Hepatocyte (in vitro differentiated cells): ENCODE measurements at regions not wholly inside any gene's neighbourhood (a gene's known extent, or its start where the extent isn't known, plus 50 kb on each side); places are given as distances from the start of the nearest gene placed in this dataset.

Experiments
- EZH2 ChIP-seq: fragments of 200-600 bp; sonication (generic); IDR thresholded peaks from 2 replicates; pipeline ENCODE4 v1.6.1; 2016; ENCODE audit warnings: antibody characterized with exemption, mild to moderate bottlenecking, borderline replicate concordance
- EZH2phosphoT487 ChIP-seq: fragments of 200-600 bp; sonication (generic); IDR thresholded peaks from one replicate; pipeline ENCODE4 v1.6.1; 2018; ENCODE audit warnings: antibody characterized with exemption, mild to moderate bottlenecking, low read depth, moderate library complexity; ENCODE audit not compliant: unreplicated experiment, severe bottlenecking
- TF ChIP-seq, protein P1 (sequence below): fragments of 200-600 bp; sonication (generic); IDR thresholded peaks from 2 replicates; pipeline ENCODE4 v1.5.1; 2016; ENCODE audit warnings: antibody characterized with exemption, mild to moderate bottlenecking; ENCODE audit not compliant: poor library complexity

DNA sequence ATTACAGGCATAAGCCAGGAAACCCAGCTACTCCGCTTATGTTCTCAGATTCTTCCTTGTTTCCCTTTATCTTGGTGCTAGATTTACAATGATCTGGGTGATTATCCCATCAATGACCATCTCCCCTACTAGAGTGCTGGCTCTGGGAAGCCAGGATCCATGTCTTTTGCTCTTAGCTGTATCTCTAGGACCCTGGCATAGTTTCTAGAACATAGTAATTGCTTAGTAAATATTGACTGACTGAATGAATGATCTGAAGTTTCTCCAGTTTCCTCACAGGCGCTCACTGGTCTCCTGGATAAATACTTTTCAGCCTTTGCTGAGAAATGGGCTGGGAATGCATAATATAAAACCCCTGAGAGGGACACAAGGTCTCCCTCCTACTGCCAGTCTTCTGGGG, 60.0 kb upstream of the KLF9 start:
- TF ChIP-seq, protein P1, sequence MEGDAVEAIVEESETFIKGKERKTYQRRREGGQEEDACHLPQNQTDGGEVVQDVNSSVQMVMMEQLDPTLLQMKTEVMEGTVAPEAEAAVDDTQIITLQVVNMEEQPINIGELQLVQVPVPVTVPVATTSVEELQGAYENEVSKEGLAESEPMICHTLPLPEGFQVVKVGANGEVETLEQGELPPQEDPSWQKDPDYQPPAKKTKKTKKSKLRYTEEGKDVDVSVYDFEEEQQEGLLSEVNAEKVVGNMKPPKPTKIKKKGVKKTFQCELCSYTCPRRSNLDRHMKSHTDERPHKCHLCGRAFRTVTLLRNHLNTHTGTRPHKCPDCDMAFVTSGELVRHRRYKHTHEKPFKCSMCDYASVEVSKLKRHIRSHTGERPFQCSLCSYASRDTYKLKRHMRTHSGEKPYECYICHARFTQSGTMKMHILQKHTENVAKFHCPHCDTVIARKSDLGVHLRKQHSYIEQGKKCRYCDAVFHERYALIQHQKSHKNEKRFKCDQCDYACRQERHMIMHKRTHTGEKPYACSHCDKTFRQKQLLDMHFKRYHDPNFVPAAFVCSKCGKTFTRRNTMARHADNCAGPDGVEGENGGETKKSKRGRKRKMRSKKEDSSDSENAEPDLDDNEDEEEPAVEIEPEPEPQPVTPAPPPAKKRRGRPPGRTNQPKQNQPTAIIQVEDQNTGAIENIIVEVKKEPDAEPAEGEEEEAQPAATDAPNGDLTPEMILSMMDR = no peak
- TF ChIP-seq EZH2 (no peak), EZH2phosphoT487 (no peak)
